SK-N-SH (cell line): ENCODE measurements at regions not wholly inside any gene's neighbourhood (a gene's known extent, or its start where the extent isn't known, plus 50 kb on each side); places are given as distances from the start of the nearest gene placed in this dataset.
"Not testable (repeated sequence)": the region's sequence is repeated elsewhere in the genome, so short reads cannot be mapped to it uniquely, and the experiment has no call there.

Experiments
- CTCF ChIP-seq: fragments of 200-600 bp; sonication (generic); IDR thresholded peaks from 2 replicates; pipeline ENCODE4 v1.6.1; 2017; ENCODE audit warnings: antibody characterized with exemption, mild to moderate bottlenecking, moderate library complexity
- NFIC ChIP-seq: IDR thresholded peaks from 2 replicates; pipeline ENCODE4 v1.4.0; 2012; ENCODE audit warnings: borderline replicate concordance
- SIN3A ChIP-seq: IDR thresholded peaks from 2 replicates; pipeline ENCODE4 v1.6.1; 2012; ENCODE audit warnings: low read depth, mild to moderate bottlenecking, low read length, moderate library complexity, borderline replicate concordance

DNA sequence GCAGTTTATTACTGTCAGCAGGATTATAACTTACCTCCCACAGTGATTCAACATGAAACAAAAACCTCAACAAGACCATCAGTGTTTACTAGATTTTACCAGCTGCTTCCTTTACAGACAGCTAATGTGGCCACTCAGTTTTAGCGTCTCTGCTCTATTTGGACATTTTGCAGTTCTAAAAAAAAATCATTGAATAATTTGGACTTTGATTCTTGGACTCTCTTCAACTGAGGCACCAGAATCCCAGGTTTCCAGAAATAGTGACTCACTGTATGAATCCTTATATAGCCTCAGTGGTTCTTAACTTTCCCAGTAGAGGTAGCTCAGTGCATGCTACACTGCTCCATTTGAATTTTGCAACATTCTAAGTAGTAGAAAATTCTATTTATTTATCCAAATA lies 317.4 kb upstream of the PLGLB1 start:
- TF ChIP-seq CTCF, SIN3A, NFIC: not testable (repeated sequence)
